Heart right ventricle (tissue), 16 donors: ENCODE measurements at regions not wholly inside any gene's neighbourhood (a gene's known extent, or its start where the extent isn't known, plus 50 kb on each side); places are given as distances from the start of the nearest gene placed in this dataset.

ENCODE experiments used
- ATAC-seq, 8 donors: fragments of 200-7000 bp; cut with Tn5 transposase; one replicate each; pipeline ENCODE4 v1.9.1; 2020; ENCODE audit warnings: mild to moderate bottlenecking in 8 of 8, moderate library complexity in 8 of 8, moderate number of reproducible peaks in 1 of 8
- DNase-seq, 2 donors: peaks; one replicate each; pipeline ENCODE4 v3.0.0-alpha.2; 2020
- H3K27ac ChIP-seq, 10 donors: fragments of 200-600 bp; sonication (generic) in 2 of 10; one replicate each; pipeline versions ENCODE4 v1.5.0 to v1.8.0; 2020 to 2022; ENCODE audit warnings: mild to moderate bottlenecking in 3 of 10
- H3K27me3 ChIP-seq, 7 donors: fragments of 200-600 bp; one replicate each; pipeline ENCODE4 v1.8.0; 2021 to 2022; ENCODE audit warnings: mild to moderate bottlenecking in 2 of 7
- H3K36me3 ChIP-seq, 9 donors: fragments of 200-600 bp; sonication (generic) in 1 of 9; one replicate each; pipeline versions ENCODE4 v1.5.0 to v1.8.0; 2020 to 2022; ENCODE audit warnings: mild to moderate bottlenecking in 2 of 9
- H3K4me1 ChIP-seq, 9 donors: fragments of 200-600 bp; sonication (generic) in 1 of 9; one replicate each; pipeline versions ENCODE4 v1.5.0 to v1.8.0; 2020 to 2022; ENCODE audit warnings: mild to moderate bottlenecking in 4 of 9
- H3K4me3 ChIP-seq, 10 donors: fragments of 200-600 bp; sonication (generic) in 2 of 10; one replicate each; pipeline versions ENCODE4 v1.5.0 to v1.8.0; 2020 to 2022; ENCODE audit warnings: mild to moderate bottlenecking in 7 of 10, moderate library complexity in 2 of 10
- H3K9me3 ChIP-seq, 11 donors: fragments of 200-600 bp in 10 of 11; sonication (generic) in 2 of 11; one replicate each; pipeline versions ENCODE4 v1.5.0 to v1.8.0; 2013 to 2022; ENCODE audit warnings: mild to moderate bottlenecking in 2 of 11, control low read depth in 1 of 11, moderate library complexity in 1 of 11
- WGBS, 2 donors: extraction: QIAGEN DNeasy Blood & Tissue Kit; methylation state at CpG; one replicate each; pipeline ENCODE4 v1.1.7; 2013; ENCODE audit warnings: inconsistent platforms in 1 of 2; 5-methylcytosine and 5-hydroxymethylcytosine counted together
- intact Hi-C, 10 donors: fragments of 100-400 bp; cut with DNase I; formaldehyde crosslinking; loops; one replicate each; pipeline versions ENCODE4 v1.11.1 to v1.14.2; 2022
- TF ChIP-seq, protein P1 (sequence below), 9 donors: fragments of 200-600 bp; sonication (generic) in 2 of 9; IDR thresholded peaks; one replicate each; pipeline versions ENCODE4 v1.5.0 to v1.8.0; 2021 to 2022; ENCODE audit warnings: antibody characterized with exemption in 9 of 9, mild to moderate bottlenecking in 5 of 9, moderate library complexity in 1 of 9
- donor health status: Arrhythmogenic right ventricular cardiomyopathy.
- donor health status: ischemic (EF 13 %, LVEDD 7.1; RV severe dilation, severe dysfunction).
- donor health status: healthy with polysubstance abuse.
- donor health status: DM: no; HTN: yes; CAD: no.
- donor health status: DM: no; HTN: no; CAD: no.
- donor health status: ischemic (EF 25% LVEDD 6.9; RV normal size, moderate dysfunction).
- donor health status: ischemic (EF 25% LVEDD 5.7; RV mildly dilated, moderate dysfunction).
- donor health status: healthy.
- donor health status: DM: yes; HTN: yes; CAD: no.
- donor health status: Ischemic cardiomyopathy.
- donor health status: ischemic (EF 35%, LVEDD 5.7; RV mildly dilated, moderate dysfunction).
- donor health status: nonischemic (EF 11% LVEDD 7.7; RV severe dilation, severe dysfunction).
- donor health status: DM: yes; HTN: yes; CAD: no.
- donor health status: PGD.
- donor health status: ischemic (EF 29% LVEDD 5.4; RV normal size, mild dysfunction).
- donor health status: nonischemic (EF 23%, LVEDD 6.1; RV moderate dilation, normal function).

DNA sequence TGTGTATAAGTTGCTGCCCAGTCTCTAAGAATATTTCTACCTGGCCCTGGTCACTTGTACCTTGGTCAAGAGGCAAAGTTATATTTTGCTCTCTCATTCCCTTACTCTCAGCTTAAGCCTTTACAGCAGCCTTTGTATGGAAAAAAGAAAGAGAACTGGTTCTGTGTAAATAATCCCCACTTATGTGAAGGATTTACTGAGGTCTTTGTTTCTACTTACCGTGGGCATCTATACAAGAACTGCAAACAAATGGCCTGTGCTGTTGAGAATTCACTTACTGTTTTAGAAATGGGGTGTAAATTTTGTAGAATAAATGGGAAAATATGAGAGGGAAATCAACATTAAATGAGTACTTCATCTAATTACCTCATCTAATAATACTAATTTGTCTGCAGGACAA is 267.4 kb downstream of the PCDH20 start:
- H3K9me3 ChIP-seq = peaks cover 0 to 14% (median 0%) of the 10 kb centered on the region in 11 donors
- TF ChIP-seq, protein P1, sequence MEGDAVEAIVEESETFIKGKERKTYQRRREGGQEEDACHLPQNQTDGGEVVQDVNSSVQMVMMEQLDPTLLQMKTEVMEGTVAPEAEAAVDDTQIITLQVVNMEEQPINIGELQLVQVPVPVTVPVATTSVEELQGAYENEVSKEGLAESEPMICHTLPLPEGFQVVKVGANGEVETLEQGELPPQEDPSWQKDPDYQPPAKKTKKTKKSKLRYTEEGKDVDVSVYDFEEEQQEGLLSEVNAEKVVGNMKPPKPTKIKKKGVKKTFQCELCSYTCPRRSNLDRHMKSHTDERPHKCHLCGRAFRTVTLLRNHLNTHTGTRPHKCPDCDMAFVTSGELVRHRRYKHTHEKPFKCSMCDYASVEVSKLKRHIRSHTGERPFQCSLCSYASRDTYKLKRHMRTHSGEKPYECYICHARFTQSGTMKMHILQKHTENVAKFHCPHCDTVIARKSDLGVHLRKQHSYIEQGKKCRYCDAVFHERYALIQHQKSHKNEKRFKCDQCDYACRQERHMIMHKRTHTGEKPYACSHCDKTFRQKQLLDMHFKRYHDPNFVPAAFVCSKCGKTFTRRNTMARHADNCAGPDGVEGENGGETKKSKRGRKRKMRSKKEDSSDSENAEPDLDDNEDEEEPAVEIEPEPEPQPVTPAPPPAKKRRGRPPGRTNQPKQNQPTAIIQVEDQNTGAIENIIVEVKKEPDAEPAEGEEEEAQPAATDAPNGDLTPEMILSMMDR (IDR thresholded peaks at IDR 0.05) = no peak
- H3K4me3 ChIP-seq = no peak overlapping the region
- peaks cover 0 to 19% (median 0%) of the 10 kb centered on the region in 9 donors for H3K4me1 ChIP-seq
- ATAC-seq = no peak
- no peak overlapping the region for H3K27ac ChIP-seq
- WGBS, 2 donors = 82 to 95% methylated on average over 1 of the region's 1 CpG
- H3K27me3 ChIP-seq = no peaks in the 10 kb centered on the region
- intact Hi-C loops = no loop called here
- no peak for DNase-seq
- no peaks in the 10 kb centered on the region for H3K36me3 ChIP-seq

DNA sequence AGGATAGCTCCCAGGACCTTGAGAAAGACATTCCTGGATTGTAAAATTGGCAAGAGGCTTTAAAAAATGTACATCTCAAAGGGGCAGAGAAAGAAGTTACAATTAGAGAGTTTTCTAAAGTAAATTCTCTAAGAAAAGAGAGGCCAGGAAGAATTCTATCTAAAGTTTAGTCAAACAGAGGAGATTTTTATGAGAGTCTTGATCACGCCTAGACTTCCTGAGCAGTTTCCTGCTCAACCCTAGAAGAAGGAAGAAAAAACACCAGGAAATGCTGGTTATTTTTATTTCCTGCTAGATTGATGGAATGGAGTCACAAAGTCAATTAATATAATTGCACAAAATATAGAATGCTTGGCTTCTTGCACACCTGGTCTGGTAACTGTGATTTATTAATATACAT is 269.1 kb downstream of the PCDH20 start:
- H3K4me3 ChIP-seq = no peak overlapping the region
- H3K27ac ChIP-seq = no peak overlapping the region
- 66 to 74% methylated on average over 1 of the region's 1 CpG for WGBS, 2 donors
- ATAC-seq (no peak), DNase-seq (no peak)
- H3K36me3 ChIP-seq = no peaks in the 10 kb centered on the region
- no peaks in the 10 kb centered on the region for H3K27me3 ChIP-seq
- H3K9me3 ChIP-seq = peaks cover 0 to 14% (median 0%) of the 10 kb centered on the region in 11 donors
- TF ChIP-seq, protein P1 (IDR thresholded peaks at IDR 0.05) = no peak
- intact Hi-C loops = no loop called here
- H3K4me1 ChIP-seq = peaks cover 0 to 19% (median 0%) of the 10 kb centered on the region in 9 donors

DNA sequence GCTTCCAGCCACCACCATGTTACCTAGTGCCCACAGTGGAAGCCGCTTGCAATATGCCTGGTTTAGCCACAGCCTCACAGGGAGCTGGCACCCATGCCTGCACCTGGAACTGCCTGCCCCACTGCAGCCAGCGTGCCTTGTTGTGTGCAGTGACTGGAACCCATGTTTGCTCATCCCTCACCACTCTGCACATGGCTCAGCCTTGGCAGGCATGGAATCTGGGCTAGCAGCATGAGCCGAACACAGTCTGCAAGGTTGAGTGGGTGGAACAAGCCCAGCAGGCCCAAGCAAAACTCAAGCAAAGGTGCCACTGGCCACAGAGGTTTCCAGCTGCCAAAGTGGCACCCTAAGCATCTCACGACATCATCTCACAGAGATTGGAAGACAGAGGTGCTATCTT is 269.5 kb downstream of the PCDH20 start:
- H3K27me3 ChIP-seq = no peaks in the 10 kb centered on the region
- 85 to 96% methylated on average over 4 of the region's 4 CpGs for WGBS, 2 donors
- no peak overlapping the region for H3K27ac ChIP-seq
- H3K36me3 ChIP-seq = no peaks in the 10 kb centered on the region
- DNase-seq (no peak), ATAC-seq (no peak)
- H3K9me3 ChIP-seq = peaks cover 0 to 14% (median 0%) of the 10 kb centered on the region in 11 donors
- no peak overlapping the region for H3K4me3 ChIP-seq
- H3K4me1 ChIP-seq = peaks cover 0 to 19% (median 0%) of the 10 kb centered on the region in 9 donors
- intact Hi-C loops = no loop called here
- TF ChIP-seq, protein P1 (IDR thresholded peaks at IDR 0.05) = no peak

DNA sequence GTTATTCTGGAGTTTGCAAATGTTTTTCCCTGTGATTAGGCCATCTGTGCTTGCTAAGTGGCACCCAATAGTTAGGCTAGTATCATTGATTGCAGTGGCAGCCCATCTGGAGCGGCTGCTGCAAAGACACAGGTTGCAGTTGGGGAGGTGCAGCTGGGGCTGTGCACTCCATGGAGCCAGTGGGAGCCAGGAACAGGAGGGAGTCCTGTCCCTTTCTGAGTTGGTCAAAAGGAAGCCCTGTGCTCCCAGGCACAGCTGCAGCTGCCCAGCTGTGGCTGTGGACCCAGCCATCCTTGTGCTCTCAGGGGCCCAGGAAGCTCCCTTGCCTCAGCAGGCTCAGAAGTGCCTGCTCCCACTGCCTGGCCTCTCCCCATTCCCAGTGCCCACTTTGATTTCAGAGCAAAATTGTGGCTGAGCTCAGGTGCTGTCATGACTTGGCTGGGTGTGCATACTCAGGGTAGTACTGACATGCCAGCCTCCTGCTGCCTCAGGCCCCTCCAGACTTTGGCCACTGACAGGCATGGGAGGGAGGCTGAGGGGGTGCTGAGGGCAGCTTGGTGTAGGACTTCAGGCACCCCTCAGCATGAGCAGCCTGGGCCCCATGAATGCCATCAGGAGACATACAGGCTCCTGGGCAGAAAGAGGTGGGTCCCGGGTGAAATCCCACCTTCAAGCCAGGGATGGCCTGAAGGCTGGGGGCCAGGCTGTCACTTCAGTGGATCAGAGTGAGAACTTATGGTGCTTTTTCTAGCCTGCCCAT is 270.6 kb downstream of the PCDH20 start:
- TF ChIP-seq, protein P1 (IDR thresholded peaks at IDR 0.05) = no peak
- intact Hi-C loops = no loop called here
- Histone ChIP-seq H3K27ac (no peak overlapping the region), H3K9me3 (peaks cover 0 to 14% (median 0%) of the 10 kb centered on the region in 11 donors), H3K4me1 (peaks cover 0 to 19% (median 0%) of the 10 kb centered on the region in 9 donors), H3K27me3 (no peaks in the 10 kb centered on the region), H3K36me3 (no peaks in the 10 kb centered on the region), H3K4me3 (no peak overlapping the region)
- 90 to 91% methylated on average over 2 of the region's 2 CpGs for WGBS, 2 donors
- DNase-seq (no peak), ATAC-seq (peak in 1 of 8 donors; percentile 38)
